ENCODE measurements at regions not wholly inside any gene's neighbourhood (a gene's known extent, or its start where the extent isn't known, plus 50 kb on each side); places are given as distances from the start of the nearest gene placed in this dataset.

- TF ChIP-seq CTCF (IDR thresholded peaks at IDR 0.05 in 8 of 11, conservative IDR thresholded peaks at IDR 0.05 in 3 of 11), result no peak
- no peak for TF ChIP-seq POLR2A (IDR thresholded peaks at IDR 0.05)
- no peak for TF ChIP-seq POLR2AphosphoS5 (IDR thresholded peaks at IDR 0.05)
Observed at GRCh38 chr7:153109566-153109965, 350.0 kb downstream of the ACTR3B start.

All from spleen (tissue), 7 donors.